ENCODE measurements at regions not wholly inside any gene's neighbourhood (a gene's known extent, or its start where the extent isn't known, plus 50 kb on each side); places are given as distances from the start of the nearest gene placed in this dataset.
"Not testable (repeated sequence)": the region's sequence is repeated elsewhere in the genome, so short reads cannot be mapped to it uniquely, and the experiment has no call there.

GRCh38 chr4:124131324-124131723, 581.2 kb downstream of the ANKRD50 start:
- not testable (repeated sequence) for TF ChIP-seq BHLHE40 (IDR thresholded peaks at IDR 0.05; ENCODE audit: borderline replicate concordance); TARDBP (IDR thresholded peaks at IDR 0.05); HDGF (IDR thresholded peaks at IDR 0.05; ENCODE audit: borderline replicate concordance); L3MBTL2 (conservative IDR thresholded peaks at IDR 0.05); ELF4 (IDR thresholded peaks at IDR 0.05); SUZ12 (IDR thresholded peaks at IDR 0.05); FOXM1 (IDR thresholded peaks at IDR 0.05; ENCODE audit: borderline replicate concordance); FOXA1 (IDR thresholded peaks at IDR 0.05); NFRKB (IDR thresholded peaks at IDR 0.05); CTBP1 (IDR thresholded peaks at IDR 0.05; ENCODE audit: borderline replicate concordance); PKNOX1 (IDR thresholded peaks at IDR 0.05); SP1 (IDR thresholded peaks at IDR 0.05); FOXK2 (IDR thresholded peaks at IDR 0.05)
